Nephron (organoid): ENCODE measurements at regions not wholly inside any gene's neighbourhood (a gene's known extent, or its start where the extent isn't known, plus 50 kb on each side); places are given as distances from the start of the nearest gene placed in this dataset.

Source experiments
- H3K27ac Mint-ChIP-seq, 3 experiments: 2 replicates each; pipeline ENCODE4 v1.8.0; 2020; ENCODE audit warnings: mixed read lengths in 3 of 3, mild to moderate bottlenecking in 2 of 3, moderate library complexity in 1 of 3
- H3K27me3 Mint-ChIP-seq: 2 replicates; pipeline ENCODE4 v1.8.0; 2021; ENCODE audit warnings: low read depth, mild to moderate bottlenecking, moderate library complexity, mixed read lengths
- H3K36me3 Mint-ChIP-seq: 2 replicates; pipeline ENCODE4 v1.8.0; 2020; ENCODE audit warnings: low read depth, mixed read lengths
- H3K4me1 Mint-ChIP-seq: 2 replicates; pipeline ENCODE4 v1.8.0; 2020; ENCODE audit warnings: mixed read lengths
- H3K4me3 Mint-ChIP-seq, 3 experiments: 2 replicates each; pipeline ENCODE4 v1.8.0; 2020; ENCODE audit warnings: mild to moderate bottlenecking in 3 of 3, mixed read lengths in 3 of 3, moderate library complexity in 2 of 3
- H3K9me3 Mint-ChIP-seq: 2 replicates; pipeline ENCODE4 v1.8.0; 2020; ENCODE audit warnings: mixed read lengths
- TF ChIP-seq, protein P1 (sequence below), 3 experiments: fragments of 200-600 bp; sonication (generic); IDR thresholded peaks; one replicate each; pipeline ENCODE4 v1.5.0; 2021; ENCODE audit warnings: antibody characterized with exemption in 3 of 3; ENCODE audit not compliant: unreplicated experiment in 3 of 3

DNA sequence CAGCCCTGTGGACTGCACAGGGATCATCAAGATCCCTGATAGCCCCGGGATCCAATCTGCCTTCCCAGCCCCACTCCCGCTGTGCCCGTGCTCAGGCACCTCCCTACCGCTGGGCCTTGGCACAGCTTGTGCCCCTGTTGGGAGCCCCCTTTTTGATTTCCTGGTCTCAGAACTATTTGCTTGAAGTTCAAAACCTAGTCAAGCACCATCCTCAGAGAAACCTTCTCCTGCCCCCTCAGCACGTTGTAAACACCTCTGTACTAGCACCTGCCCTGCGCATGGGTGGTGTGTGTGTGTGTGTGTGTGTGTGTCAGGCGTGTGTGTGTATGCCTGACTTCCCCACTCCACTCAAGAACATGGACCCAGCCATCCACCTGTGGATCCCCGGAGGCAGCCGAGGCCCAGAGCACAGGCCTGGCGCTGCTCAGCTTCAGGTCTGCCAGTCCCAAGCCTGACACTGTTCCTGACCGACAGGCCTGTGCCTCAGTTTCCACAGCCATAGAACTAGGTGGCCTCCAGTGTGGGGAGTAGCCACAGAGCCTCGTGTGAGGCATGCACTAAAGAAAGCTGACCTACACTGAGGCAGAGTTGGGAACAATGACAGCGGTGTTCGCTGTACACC lies 65.5 kb downstream of the ADRA2C start:
- Mint-ChIP-seq H3K36me3 (no peaks in the 10 kb centered on the region), H3K27me3 (peaks cover 35% of the 10 kb centered on the region), H3K4me1 (peaks cover 29% of the 10 kb centered on the region), H3K9me3 (no peaks in the 10 kb centered on the region), H3K4me3 (no peak overlapping the region), H3K27ac (no peak overlapping the region)
- TF ChIP-seq, protein P1, sequence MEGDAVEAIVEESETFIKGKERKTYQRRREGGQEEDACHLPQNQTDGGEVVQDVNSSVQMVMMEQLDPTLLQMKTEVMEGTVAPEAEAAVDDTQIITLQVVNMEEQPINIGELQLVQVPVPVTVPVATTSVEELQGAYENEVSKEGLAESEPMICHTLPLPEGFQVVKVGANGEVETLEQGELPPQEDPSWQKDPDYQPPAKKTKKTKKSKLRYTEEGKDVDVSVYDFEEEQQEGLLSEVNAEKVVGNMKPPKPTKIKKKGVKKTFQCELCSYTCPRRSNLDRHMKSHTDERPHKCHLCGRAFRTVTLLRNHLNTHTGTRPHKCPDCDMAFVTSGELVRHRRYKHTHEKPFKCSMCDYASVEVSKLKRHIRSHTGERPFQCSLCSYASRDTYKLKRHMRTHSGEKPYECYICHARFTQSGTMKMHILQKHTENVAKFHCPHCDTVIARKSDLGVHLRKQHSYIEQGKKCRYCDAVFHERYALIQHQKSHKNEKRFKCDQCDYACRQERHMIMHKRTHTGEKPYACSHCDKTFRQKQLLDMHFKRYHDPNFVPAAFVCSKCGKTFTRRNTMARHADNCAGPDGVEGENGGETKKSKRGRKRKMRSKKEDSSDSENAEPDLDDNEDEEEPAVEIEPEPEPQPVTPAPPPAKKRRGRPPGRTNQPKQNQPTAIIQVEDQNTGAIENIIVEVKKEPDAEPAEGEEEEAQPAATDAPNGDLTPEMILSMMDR (IDR thresholded peaks at IDR 0.05; ENCODE audit: unreplicated experiment in 3 of 3), result no peak

GRCh38 chr4:3832536-3833220 lies 66.5 kb downstream of the ADRA2C start:
- peaks cover 2% of the 10 kb centered on the region for H3K9me3 Mint-ChIP-seq
- H3K4me1 Mint-ChIP-seq, result peaks cover 29% of the 10 kb centered on the region
- peaks cover 41% of the 10 kb centered on the region for H3K27me3 Mint-ChIP-seq
- H3K36me3 Mint-ChIP-seq, result no peaks in the 10 kb centered on the region
- TF ChIP-seq, protein P1 (IDR thresholded peaks at IDR 0.05; ENCODE audit: unreplicated experiment in 3 of 3), result no peak
- H3K27ac Mint-ChIP-seq, result no peak overlapping the region
- H3K4me3 Mint-ChIP-seq, result no peak overlapping the region

DNA sequence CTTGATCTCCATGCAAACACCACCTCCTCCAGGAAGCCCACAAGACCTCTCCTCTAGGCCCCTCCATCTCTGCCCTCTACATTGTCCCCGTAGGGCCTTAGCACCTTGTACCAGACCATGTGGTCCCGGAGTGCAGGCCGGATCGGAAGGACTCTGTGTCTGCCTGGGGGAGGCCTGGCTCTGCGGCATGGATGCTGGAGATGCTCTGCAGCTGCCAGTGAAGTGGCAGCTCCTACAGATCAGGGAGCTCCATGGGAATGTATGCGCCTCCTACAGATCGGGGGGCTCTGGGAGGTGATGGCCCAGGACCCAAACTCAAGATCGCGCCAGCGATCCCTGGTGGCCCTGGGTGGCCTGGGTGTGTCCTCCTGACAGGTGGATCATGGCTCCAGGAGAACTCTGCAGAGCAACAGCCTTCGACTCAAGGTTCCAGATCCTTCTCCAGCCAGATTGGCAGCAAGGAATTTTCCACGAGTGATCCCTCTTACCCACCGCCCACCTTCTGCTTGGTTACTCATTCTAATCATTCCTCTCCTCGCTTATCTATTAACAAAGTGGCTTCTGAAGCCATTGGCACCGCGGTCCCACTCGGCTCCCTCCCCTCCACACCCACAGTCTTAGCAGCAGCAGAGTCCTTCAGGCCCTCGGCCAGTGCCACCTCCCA lies 67.3 kb downstream of the ADRA2C start:
- Mint-ChIP-seq H3K9me3 (peaks cover 2% of the 10 kb centered on the region), H3K4me1 (peaks cover 29% of the 10 kb centered on the region), H3K27ac (no peak overlapping the region), H3K36me3 (no peaks in the 10 kb centered on the region), H3K4me3 (no peak overlapping the region), H3K27me3 (peaks cover 41% of the 10 kb centered on the region)
- TF ChIP-seq, protein P1 (IDR thresholded peaks at IDR 0.05; ENCODE audit: unreplicated experiment in 3 of 3), result no peak

DNA sequence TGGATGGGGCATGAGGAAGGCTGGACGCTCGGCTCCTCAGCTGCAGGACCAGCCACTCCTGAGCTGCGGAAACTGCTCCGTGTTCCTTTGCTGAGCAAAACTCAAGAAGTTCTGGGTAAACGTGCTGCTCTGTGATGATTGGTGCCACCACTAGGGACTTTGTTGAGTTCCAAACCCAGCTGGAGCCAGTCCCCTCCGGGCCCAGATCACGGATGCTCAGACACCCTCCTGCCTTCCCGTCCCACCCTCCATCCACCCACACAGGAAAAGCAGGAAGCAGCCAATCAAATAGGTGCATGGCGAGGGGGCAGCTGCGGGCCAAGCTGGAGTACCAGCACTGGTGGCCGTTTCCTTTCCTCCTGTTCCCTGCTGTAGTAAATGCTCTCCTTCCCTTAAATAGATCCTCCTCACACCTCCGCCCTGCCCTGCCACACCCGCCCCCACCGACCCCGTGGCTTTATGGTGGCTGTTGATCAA lies 68.0 kb downstream of the ADRA2C start:
- Mint-ChIP-seq H3K27ac (no peak overlapping the region), H3K9me3 (peaks cover 2% of the 10 kb centered on the region), H3K36me3 (no peaks in the 10 kb centered on the region)

GRCh38 chr4:3834663-3835521 lies 68.7 kb downstream of the ADRA2C start:
- peaks cover 32% of the 10 kb centered on the region for H3K27me3 Mint-ChIP-seq
- no peak overlapping the region for H3K27ac Mint-ChIP-seq
- H3K36me3 Mint-ChIP-seq, result no peaks in the 10 kb centered on the region
- H3K9me3 Mint-ChIP-seq, result peaks cover 2% of the 10 kb centered on the region
- TF ChIP-seq, protein P1 (IDR thresholded peaks at IDR 0.05; ENCODE audit: unreplicated experiment in 3 of 3), result no peak
- H3K4me1 Mint-ChIP-seq, result peaks cover 22% of the 10 kb centered on the region
- H3K4me3 Mint-ChIP-seq, result no peak overlapping the region

More for the DNA sequence above, 68.0 kb downstream of the ADRA2C start:
- Mint-ChIP-seq H3K27me3 (peaks cover 34% of the 10 kb centered on the region), H3K4me3 (no peak overlapping the region), H3K4me1 (peaks cover 27% of the 10 kb centered on the region)
- TF ChIP-seq, protein P1 (IDR thresholded peaks at IDR 0.05; ENCODE audit: unreplicated experiment in 3 of 3), result no peak
